Fibroblast of skin of left quadriceps (primary cell): ENCODE measurements at regions not wholly inside any gene's neighbourhood (a gene's known extent, or its start where the extent isn't known, plus 50 kb on each side); places are given as distances from the start of the nearest gene placed in this dataset.
"Not testable (repeated sequence)": the region's sequence is repeated elsewhere in the genome, so short reads cannot be mapped to it uniquely, and the experiment has no call there.

ENCODE experiments used
- DNase-seq, 2 experiments: peaks; one replicate each; pipeline ENCODE4 v3.0.0-alpha.2; 2013; ENCODE audit warnings: low read depth in 2 of 2

DNA sequence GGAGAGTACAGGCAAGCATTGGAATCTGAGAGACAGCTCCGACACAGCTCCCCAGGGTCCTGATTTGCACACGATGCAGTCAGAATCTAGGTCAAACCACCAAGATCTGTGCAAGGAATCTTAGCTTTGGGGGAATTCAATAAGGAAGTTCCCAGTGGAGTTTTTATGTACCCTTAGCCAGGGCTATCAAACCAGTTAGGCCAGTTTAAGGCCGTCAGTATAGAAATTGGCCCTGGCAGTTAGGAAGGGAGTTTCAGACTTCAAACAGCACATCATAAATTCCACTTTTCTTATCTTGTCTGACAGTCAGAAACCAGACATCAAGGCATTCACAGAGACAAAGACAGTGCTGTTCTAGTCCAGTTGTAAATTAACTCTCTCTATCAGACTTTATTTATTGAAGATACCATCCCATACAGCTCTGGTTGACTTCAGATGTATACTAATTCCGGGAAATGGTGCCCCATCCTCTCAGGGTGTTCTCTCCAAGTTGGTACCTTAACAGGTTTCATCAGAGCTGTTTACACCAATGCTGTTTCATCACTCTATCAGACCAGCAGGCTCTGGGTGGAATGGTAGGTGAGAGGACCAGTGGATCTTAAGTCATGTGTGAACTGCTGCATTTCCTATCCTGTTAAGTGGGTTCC is 157.5 kb upstream of the ATF7IP start:
- no peak for DNase-seq

GRCh38 chr12:14211947-14212387 is 153.5 kb upstream of the ATF7IP start:
- no peak for DNase-seq

DNA sequence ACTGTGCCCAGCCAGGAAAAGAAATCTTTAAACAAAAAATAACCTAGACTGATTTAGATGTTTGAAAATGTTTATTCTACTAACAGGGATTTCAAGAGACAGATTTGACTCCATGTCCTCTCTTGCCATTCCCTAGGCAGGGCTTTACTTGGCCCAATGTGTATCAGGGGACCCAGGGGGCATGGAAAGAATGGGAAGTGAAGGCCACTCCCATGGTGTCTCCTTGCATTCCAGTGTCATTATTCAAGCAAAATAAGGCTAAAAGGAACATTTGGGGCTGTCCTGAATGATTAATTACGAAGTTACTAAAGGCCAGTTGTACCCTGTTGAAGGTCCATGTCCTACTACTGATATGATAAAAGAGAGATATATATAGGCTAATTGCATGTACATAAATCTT is 151.9 kb upstream of the ATF7IP start:
- DNase-seq = no peak

DNA sequence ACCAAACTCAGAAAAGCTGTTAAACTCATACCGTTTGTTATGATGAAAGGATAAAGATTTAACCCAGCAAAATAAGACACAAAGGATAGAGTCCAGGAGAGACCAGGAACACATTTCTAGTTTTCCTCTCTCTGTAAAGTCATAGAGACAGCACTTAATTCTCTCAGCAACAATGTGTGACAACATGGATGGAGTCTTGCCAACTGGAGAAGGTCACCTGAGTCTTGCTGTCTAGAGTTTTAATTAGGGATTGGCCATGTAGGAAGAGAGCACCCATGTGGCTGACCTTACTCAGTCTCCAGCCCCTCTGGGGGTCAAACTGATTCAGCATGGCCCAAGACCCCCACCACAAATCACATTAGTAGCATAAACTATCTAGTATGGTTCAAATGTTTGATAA is 151.0 kb upstream of the ATF7IP start:
- no peak for DNase-seq

GRCh38 chr12:14215949-14216348 is 149.5 kb upstream of the ATF7IP start:
- not testable (repeated sequence) for DNase-seq

GRCh38 chr12:14216405-14217294 is 148.8 kb upstream of the ATF7IP start:
- peak; percentile 2 to 5 for DNase-seq

GRCh38 chr12:14219156-14219555 is 146.3 kb upstream of the ATF7IP start:
- no peak for DNase-seq

DNA sequence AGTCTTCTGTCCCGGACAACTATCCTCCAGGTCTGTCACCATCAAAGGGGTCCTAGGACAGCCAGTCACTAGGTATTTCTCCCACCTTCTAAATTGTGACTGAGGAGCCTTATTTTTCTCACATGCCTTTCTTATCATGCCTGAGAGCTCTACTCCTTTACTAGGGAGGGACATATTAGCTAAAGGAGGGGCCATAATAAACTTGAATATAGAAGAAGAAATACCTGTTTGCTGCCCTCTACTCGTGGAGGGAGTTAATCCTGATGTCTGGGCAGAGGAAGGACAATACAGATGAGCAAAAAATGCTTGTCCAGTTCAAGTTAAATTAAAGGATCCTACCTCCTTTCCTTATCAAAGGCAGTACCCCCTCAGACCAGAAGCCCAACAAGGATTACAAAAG is 145.8 kb upstream of the ATF7IP start:
- DNase-seq = not testable (repeated sequence)

- no peak for DNase-seq
Observed at GRCh38 chr12:14225064-14225463, 140.4 kb upstream of the ATF7IP start.

DNA sequence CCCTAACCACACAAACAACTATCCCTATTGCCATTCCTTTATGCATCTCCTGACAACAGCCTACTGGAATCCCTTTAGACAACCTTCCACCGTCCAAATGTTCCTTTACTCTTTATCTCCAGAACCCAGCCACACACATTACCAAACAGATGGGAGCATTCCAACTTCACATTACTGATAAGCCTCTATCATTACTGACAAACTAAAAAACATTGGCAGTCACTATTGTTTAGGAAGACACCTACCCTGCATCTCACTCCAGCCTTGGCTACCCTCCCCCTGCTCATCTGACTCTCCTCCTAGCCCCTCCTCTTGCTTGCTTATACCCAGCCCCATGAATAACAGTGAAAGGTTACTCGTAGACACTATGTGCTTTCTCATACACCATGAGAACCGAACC is 130.3 kb upstream of the ATF7IP start:
- DNase-seq = not testable (repeated sequence)

DNA sequence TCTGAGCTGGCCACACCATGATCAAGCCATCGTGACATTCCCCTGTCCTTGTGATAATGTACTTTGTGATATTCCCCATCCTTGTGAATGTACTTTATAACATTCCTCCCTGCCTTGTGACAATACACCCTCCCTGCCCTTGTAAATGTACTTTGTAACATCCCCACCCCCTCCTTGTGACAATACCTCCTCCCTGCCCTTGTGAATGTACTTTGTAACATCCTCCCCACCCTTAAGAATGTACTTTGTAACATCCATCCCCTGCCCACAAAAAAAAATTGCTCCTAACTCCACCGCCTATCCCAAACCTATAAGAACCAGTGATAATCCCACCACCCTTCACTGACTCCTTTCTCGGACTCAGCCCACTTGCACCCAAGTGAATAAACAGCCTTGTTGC is 128.8 kb upstream of the ATF7IP start:
- DNase-seq = not testable (repeated sequence)

GRCh38 chr12:14238221-14238792 is 127.2 kb upstream of the ATF7IP start:
- DNase-seq = no peak

GRCh38 chr12:14239350-14239934 is 126.0 kb upstream of the ATF7IP start:
- peak; percentile 52 to 58 for DNase-seq

DNA sequence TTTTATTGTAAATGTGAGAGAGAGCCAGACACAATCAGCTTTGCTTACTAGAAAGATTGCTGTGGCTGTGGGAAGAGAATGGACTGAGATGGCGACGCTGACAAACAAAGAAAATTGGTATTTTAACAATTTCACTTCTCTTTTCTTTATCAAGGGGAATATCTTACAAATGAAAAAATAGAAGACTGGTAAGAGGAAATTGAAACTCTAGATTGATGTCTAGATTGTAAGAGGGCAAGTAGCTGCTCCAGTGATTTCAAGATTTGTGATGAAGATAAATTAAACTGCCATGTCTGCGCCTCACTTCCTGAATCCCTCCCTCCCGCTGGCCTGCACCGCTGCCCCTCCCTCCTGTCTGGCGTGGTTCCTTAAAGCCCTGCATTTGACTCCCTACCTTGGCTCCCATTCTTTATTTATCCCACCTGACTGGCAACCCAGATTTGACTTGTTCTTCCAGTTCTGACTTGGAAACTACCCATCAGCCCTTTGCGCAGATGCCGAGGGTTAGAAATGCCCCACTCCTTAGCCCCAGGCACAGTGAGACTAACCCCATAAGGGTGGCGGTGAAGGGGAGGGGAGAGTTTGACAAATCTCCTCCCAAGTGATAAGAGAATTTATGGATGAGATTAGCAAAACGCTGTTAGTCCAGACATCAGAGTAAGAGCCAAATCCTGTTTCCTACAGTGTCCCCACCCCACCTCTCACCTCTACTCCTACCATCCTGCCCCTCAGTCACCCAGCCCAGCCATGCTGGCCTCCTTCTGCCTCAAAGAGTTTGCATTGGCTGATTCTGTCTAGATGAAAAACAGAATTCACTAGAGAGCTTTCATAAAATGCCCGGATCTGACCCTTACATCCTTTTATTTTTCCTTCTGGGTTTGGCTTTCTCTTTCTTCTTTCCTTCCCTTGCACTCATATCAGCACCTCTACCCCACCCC is 125.3 kb upstream of the ATF7IP start:
- no peak for DNase-seq

- DNase-seq = no peak
Observed at GRCh38 chr12:14240873-14241220, 124.6 kb upstream of the ATF7IP start.

GRCh38 chr12:14242825-14243224 is 122.7 kb upstream of the ATF7IP start:
- not testable (repeated sequence) for DNase-seq

DNA sequence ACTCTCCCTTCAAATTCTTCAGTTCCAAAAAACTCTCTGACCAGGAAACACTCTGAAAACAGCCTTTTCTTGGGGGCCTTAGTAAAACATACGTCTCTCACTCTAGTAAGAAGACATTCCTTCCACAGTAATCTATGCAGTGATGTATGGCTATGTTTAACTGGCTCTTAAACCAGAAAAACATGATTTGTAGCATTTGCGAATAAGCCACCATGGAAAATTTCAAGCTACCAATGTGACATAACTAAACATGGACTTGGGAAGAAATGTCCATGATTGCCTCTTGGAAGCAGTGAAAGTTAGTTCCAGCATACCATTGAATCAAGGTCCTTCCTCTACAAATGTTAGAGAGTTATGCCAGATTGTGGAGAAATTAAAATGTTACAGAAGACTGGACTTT is 121.5 kb upstream of the ATF7IP start:
- no peak for DNase-seq

GRCh38 chr12:14244876-14245669 is 120.4 kb upstream of the ATF7IP start:
- DNase-seq = no peak

GRCh38 chr12:14247166-14247565 is 118.3 kb upstream of the ATF7IP start:
- no peak for DNase-seq

GRCh38 chr12:14249368-14249767 is 116.1 kb upstream of the ATF7IP start:
- no peak for DNase-seq

DNA sequence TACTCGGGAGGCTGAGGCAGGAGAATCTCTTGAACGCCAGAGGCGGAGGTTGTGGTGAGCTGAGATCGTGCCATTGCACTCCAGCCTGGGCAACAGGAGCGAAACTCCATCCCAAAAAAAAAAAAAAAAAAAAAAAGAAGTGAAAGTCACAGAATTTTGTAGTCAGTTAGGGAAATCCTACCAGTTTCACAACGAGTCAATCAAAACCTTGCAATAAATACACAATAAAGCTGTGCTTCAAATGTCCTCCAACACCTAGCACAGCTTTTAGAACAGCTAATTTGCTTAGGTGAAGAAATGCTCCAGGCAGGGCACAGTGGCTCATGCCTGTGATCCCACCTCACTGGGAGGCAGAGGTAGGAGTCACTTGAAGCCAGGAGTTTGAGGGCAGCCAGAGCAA is 112.8 kb upstream of the ATF7IP start:
- no peak for DNase-seq
